HG03045 (cell line): ENCODE measurements at regions not wholly inside any gene's neighbourhood (a gene's known extent, or its start where the extent isn't known, plus 50 kb on each side); places are given as distances from the start of the nearest gene placed in this dataset.
A peak's percentile ranks its signal among the peaks of the same experiment; 100 is the strongest.

Experiments
- ATAC-seq: cut with Tn5 transposase; IDR thresholded peaks from one replicate; pipeline ENCODE4 v1.9.1; 2021; ENCODE audit warnings: mild to moderate bottlenecking, moderate library complexity; ENCODE audit not compliant: unreplicated experiment

DNA sequence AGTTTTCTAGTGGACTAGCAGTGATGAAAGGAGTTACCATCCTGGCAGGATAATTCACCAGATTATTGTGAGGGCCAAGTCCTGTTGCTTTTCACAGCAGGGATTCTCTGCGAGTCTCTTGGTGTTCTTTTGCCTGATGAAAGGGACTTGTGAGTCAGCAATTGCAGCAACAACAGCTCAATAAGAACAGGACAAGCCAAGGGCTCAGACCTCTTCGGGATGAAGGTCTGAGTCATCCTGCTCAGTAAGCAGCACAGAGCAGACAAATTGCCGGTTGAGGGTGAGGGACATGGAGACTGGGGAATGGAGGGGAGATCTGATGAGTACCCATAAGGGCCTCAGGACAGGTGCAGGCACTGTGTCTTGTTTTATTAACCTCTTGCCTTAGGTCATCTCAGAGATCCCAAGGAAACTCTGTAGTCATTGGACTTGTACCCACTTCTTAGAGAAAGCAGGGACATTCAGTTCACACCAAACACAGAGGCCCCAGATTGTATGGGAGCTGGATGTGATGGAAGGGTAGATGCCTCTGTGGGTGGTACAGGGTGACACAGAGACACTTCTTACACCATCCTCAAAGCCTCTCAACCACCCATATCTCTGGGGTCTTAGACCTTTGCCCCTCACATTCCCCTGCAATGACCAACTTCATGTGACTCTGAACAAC is 173.8 kb upstream of the TLE3 start:
- no peak for ATAC-seq

DNA sequence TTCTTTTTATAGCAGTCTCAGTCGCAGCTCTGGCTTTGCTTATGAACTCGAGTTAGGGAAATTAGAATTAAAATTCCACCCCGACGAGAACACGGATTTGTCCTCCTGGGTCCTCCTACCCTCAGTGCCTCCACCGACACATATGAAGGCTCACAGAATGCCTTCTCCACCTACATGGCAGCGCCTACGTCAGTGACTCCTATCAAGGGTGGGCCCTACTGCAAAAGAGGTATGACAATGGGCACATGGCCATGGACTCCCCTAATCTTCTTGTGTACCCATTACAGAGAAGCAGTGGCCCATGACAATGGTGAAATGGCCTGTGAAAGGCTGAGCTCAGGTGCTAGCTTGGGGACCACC is 173.0 kb upstream of the TLE3 start:
- no peak for ATAC-seq

- ATAC-seq, result no peak
These were observed 172.5 kb upstream of the TLE3 start for GRCh38 chr15:70269991-70270751.

- ATAC-seq, result no peak
These were observed 171.7 kb upstream of the TLE3 start for GRCh38 chr15:70269311-70269911.

DNA sequence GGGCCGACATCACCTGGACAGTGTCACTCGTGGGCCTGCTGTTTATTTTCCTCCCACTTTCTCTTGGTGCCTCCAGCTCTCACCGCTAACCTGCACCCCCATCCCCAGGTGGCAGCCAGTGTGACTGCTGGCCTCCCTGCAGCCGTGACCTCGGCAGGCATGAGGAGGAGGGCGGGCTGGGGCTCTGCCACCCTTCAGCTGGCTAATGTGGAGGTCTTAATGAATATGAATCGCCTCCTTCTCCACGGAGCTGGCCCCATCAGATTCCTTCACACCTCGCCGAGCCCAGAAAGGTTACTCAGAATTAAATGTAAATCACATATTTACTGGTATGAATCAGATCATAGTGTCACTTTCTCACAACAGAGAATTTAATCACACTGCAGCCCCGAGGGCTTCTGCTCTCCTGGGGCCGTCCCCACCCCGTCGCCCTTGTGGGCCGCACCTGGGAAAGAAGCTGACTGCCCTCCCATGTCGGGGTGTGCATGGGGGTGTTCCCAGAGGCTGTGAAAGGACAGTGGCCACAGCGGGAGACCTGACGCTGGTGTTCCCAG is 171.1 kb upstream of the TLE3 start:
- no peak for ATAC-seq

GRCh38 chr15:70267879-70268278 is 170.2 kb upstream of the TLE3 start:
- ATAC-seq, result no peak

GRCh38 chr15:70267306-70267705 is 169.6 kb upstream of the TLE3 start:
- ATAC-seq, result no peak

DNA sequence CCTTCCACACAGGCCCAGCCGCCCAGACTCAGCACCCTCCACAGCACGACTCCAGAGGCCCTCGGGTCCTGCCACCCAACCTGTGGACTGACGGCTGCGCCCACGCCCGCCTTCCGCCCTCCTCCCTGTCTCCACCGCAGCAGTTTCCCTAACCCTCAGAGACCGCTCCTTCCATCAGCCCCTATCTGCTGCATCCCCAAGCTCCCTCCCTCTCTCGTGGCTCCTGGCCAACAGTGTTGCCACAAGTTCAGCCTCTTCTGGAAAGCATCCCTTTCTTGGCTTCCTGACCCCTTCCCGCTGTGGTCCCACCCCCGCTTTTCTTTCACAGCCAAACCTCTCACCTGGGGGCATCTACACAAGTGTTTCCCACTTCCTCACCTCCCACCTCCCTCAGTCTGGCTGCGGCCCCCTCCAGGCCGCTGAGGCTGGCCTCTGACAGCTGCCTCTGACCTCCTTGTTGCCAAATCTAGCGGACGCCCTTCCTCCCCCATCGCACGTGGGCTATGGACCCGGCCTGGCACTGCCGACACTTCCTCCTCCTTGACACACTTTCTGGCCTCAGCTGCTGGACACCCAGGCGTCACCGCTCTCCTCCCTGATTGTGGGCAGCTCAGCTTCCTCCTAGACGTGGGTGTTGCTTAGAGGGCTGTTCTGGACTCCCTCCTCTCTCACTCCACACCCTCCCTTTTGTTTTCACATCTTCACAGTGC is 168.8 kb upstream of the TLE3 start:
- ATAC-seq, result no peak

DNA sequence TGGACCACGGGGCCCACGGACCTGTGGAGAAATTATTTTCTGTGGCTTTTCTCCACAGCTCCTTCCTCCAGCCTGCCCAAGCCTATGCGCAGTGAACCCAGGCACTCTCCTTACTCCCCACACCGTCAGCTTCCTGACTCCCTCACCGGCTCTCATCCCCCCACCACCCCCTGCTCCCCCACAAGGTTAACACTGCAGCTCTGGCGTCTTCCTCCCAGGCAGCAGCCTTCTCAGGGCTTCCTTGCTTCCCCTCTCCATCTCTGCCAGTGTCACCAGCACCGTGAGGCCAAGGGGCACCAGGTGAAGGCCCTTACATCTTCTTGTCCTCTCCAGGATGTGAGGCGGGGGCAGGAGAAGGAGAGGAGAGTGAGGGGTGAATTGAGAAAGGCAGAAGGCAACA is 168.3 kb upstream of the TLE3 start:
- no peak for ATAC-seq

GRCh38 chr15:70265466-70265978 is 167.8 kb upstream of the TLE3 start:
- no peak for ATAC-seq

- ATAC-seq, result no peak
These were observed 167.2 kb upstream of the TLE3 start for GRCh38 chr15:70264738-70265465.

GRCh38 chr15:70264014-70264582 is 166.4 kb upstream of the TLE3 start:
- no peak for ATAC-seq

GRCh38 chr15:70262591-70263274 is 165.0 kb upstream of the TLE3 start:
- no peak for ATAC-seq

- no peak for ATAC-seq
These were observed 164.5 kb upstream of the TLE3 start for GRCh38 chr15:70262171-70262570.

DNA sequence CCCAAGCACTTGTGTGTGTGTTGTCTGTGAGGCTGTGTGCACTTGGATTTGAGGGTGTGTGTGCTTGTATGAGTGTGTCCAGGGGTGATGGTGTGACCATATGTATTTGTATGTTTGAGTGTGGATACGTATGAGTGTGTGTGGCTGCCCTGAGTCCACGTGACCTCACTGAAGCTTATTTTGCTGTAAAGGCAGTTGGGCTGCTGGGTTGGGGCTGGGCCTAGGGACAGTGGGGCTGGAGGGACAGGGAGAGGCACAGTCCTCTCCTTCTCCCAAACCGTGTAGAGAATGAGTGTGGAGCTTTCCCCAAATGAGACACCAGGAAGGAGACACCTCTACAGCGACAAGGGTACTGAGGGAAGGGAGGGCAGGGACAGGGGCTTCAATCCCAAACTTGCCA is 163.4 kb upstream of the TLE3 start:
- no peak for ATAC-seq

DNA sequence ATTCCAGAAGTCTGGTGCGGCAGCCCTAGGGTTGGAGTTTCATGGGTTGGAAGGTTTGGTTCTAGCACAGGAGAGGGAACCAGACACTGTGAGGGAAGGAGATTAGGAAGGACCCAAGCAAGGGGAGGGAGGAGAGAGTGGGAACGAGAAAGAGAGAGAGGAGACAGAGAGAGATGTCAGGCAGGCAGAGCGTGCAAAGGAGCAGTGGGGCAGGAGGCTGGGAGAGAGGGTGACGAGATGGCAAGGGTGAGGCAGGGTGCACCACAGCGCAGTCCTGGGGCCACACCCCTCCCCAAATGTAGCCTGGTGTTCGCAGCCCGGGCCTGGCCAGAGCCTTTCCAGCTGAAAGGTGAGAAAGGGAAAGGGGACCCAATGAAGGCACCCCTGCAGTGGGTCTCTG is 162.9 kb upstream of the TLE3 start:
- ATAC-seq, result no peak

DNA sequence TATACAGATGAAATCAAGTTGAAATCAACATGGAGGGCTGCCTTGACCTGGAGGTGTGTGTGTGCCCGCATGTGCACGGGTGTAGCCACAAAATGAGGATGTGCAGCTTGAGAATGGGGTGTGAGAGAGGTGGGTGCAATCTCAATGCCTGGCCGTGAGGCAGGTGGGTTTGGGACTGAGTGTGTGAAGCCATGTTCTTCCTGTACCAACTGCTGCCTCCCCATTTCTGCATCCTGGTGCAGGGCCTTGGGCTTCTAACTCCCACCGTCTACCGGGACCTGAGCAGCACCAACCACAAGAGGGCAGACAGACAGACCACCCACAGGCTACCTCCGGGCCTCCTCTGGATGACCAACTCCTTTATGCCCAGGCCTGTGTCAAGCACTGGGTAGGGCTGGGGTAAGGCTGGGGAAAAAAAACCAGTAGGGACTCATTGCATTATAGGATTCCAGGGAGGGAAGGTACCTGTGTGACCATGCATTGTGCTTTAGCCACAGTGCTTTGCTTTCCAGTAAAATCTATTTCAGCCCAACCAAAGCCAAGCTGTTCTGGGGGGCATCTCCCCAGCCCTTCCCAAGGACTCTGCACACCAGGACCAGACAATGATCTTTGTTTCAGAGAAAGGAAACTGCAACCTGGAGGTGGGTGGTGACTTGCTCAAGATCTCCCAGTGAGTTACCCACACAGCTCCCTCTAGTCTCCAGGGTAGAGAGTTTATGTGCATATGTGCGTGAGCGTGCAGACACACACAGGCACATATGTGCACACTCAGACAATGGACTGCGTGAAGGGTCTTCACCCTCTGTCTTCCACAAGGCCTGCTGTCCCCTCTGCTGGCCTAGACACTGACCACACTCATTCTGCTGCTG is 162.2 kb upstream of the TLE3 start:
- ATAC-seq, result no peak

GRCh38 chr15:70259028-70259424 is 161.3 kb upstream of the TLE3 start:
- ATAC-seq, result peak; percentile 23
